LNCaP clone FGC (cell line): ENCODE measurements at regions not wholly inside any gene's neighbourhood (a gene's known extent, or its start where the extent isn't known, plus 50 kb on each side); places are given as distances from the start of the nearest gene placed in this dataset.

ENCODE experiments used
- DNase-seq: peaks from one replicate; pipeline ENCODE4 v3.0.0-alpha.2; 2011; ENCODE audit warnings: low read depth
- H3K4me3 ChIP-seq: 2 replicates; pipeline ENCODE4 v1.5.1; 2011; ENCODE audit warnings: mild to moderate bottlenecking, low read depth, low read length, control low read depth
- CTCF ChIP-seq: IDR thresholded peaks from 2 replicates; pipeline ENCODE4 v1.5.1; 2012; ENCODE audit warnings: mild to moderate bottlenecking; ENCODE audit not compliant: control insufficient read depth, insufficient read depth; ENCODE audit errors: extremely low read depth

GRCh38 chr18:44520981-44521667 lies 159.6 kb upstream of the SETBP1 start:
- no peak for DNase-seq
- H3K4me3 ChIP-seq: no peak overlapping the region
- no peak for TF ChIP-seq CTCF

GRCh38 chr18:44521668-44522022 lies 159.0 kb upstream of the SETBP1 start:
- no peak for TF ChIP-seq CTCF
- no peak overlapping the region for H3K4me3 ChIP-seq
- no peak for DNase-seq

- DNase-seq: no peak
- no peak overlapping the region for H3K4me3 ChIP-seq
- TF ChIP-seq CTCF: no peak
These were observed 153.8 kb upstream of the SETBP1 start for GRCh38 chr18:44526705-44527415.

- no peak overlapping the region for H3K4me3 ChIP-seq
- no peak for DNase-seq
- TF ChIP-seq CTCF: no peak
These were observed 147.6 kb upstream of the SETBP1 start for GRCh38 chr18:44533071-44533470.

- no peak for DNase-seq
- H3K4me3 ChIP-seq: no peak overlapping the region
- no peak for TF ChIP-seq CTCF
These were observed 144.6 kb upstream of the SETBP1 start for GRCh38 chr18:44536046-44536445.

GRCh38 chr18:44536619-44537018 lies 144.1 kb upstream of the SETBP1 start:
- DNase-seq: no peak
- no peak overlapping the region for H3K4me3 ChIP-seq
- no peak for TF ChIP-seq CTCF
